ENCODE measurements at regions not wholly inside any gene's neighbourhood (a gene's known extent, or its start where the extent isn't known, plus 50 kb on each side); places are given as distances from the start of the nearest gene placed in this dataset.

GRCh38 chr1:58367217-58367616, 179.3 kb downstream of the OMA1 start:
- DNase-seq (ENCODE audit: low spot score), result no peak

- DNase-seq (ENCODE audit: low spot score), result no peak
These were observed 181.2 kb downstream of the OMA1 start for GRCh38 chr1:58365328-58365727.

- DNase-seq (ENCODE audit: low spot score), result no peak
These were observed 182.9 kb downstream of the OMA1 start for GRCh38 chr1:58363585-58363984.

GRCh38 chr1:58361134-58361533, 185.4 kb downstream of the OMA1 start:
- DNase-seq (ENCODE audit: low spot score), result no peak

GRCh38 chr1:58358346-58358745, 188.2 kb downstream of the OMA1 start:
- no peak for DNase-seq (ENCODE audit: low spot score)

- DNase-seq (ENCODE audit: low spot score), result no peak
These were observed 190.1 kb downstream of the OMA1 start for GRCh38 chr1:58356402-58356801.

- DNase-seq (ENCODE audit: low spot score), result no peak
These were observed 193.4 kb downstream of the OMA1 start for GRCh38 chr1:58353168-58353567.

GRCh38 chr1:58352476-58353092, 193.9 kb downstream of the OMA1 start:
- DNase-seq (ENCODE audit: low spot score), result no peak

GRCh38 chr1:58346036-58346355, 200.5 kb downstream of the OMA1 start:
- DNase-seq (ENCODE audit: low spot score), result no peak

- no peak for DNase-seq (ENCODE audit: low spot score)
These were observed 201.1 kb downstream of the OMA1 start for GRCh38 chr1:58345215-58346035.

- DNase-seq (ENCODE audit: low spot score), result no peak
These were observed 206.3 kb downstream of the OMA1 start for GRCh38 chr1:58340185-58340584.

- DNase-seq (ENCODE audit: low spot score), result no peak
These were observed 208.4 kb downstream of the OMA1 start for GRCh38 chr1:58338081-58338480.

GRCh38 chr1:58333511-58333910, 213.0 kb downstream of the OMA1 start:
- no peak for DNase-seq (ENCODE audit: low spot score)

GRCh38 chr1:58331156-58331555, 215.4 kb downstream of the OMA1 start:
- no peak for DNase-seq (ENCODE audit: low spot score)

- DNase-seq (ENCODE audit: low spot score), result no peak
These were observed 220.7 kb downstream of the OMA1 start for GRCh38 chr1:58325866-58326265.

GRCh38 chr1:58324558-58324957, 222.0 kb downstream of the OMA1 start:
- no peak for DNase-seq (ENCODE audit: low spot score)

- no peak for DNase-seq (ENCODE audit: low spot score)
These were observed 228.1 kb downstream of the OMA1 start for GRCh38 chr1:58318157-58319005.

GRCh38 chr1:58317694-58318093, 228.8 kb downstream of the OMA1 start:
- no peak for DNase-seq (ENCODE audit: low spot score)

- DNase-seq (ENCODE audit: low spot score), result no peak
These were observed 229.4 kb downstream of the OMA1 start for GRCh38 chr1:58317086-58317485.

GRCh38 chr1:58316141-58316540, 230.4 kb downstream of the OMA1 start:
- DNase-seq (ENCODE audit: low spot score), result no peak

- DNase-seq (ENCODE audit: low spot score), result no peak
These were observed 233.5 kb downstream of the OMA1 start for GRCh38 chr1:58312971-58313563.

- DNase-seq (ENCODE audit: low spot score), result no peak
These were observed 234.1 kb downstream of the OMA1 start for GRCh38 chr1:58312461-58312860.

Data from mucosa of gallbladder (tissue), 1 donor.